Endothelial cell of hepatic sinusoid (primary cell): ENCODE measurements at regions not wholly inside any gene's neighbourhood (a gene's known extent, or its start where the extent isn't known, plus 50 kb on each side); places are given as distances from the start of the nearest gene placed in this dataset.

Experiments used
- in situ Hi-C: cut with HindIII; loops from 2 replicates; pipeline ENCODE4 v1.10.0; 2017; ENCODE audit warnings: low sequenced_read_pairs

DNA sequence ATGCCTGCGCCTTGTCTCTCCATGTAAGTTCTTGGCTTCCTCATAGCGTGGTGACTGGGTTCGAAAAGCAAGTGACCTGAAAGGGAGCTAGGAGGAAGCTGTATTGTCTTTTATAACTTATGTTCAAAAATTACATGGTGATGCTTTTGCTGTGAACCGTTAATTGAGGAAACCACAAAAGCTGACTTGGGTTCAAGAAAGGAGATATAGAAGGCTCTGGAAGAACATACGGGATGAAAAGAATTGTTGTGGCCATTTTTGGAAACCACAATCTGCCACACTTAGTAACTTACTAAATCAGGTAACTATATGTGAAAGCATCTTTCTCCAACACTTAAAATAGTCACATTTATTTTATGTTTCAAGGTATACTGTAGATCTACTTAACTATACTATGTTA lies 177.0 kb upstream of the RBMS1 start:
- in situ Hi-C loops = no loop called here

DNA sequence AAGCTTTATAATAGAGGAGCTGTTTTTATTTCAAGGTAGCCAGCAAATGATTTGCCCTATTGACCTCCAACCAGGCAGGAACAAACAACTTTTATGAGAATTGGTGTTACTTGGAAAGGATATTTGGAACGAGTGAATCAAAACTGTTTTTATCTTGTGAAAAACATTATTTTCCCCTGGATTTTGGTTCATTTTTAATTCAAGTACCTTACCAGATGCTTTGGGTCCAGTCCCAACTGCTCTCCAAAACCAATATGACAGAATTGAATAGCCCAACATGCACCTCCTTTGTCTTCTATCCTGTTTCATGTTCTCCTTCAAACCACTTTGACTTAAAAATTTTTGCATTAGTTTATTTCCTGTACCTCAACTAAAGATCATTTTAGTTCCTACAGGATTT lies 178.6 kb upstream of the RBMS1 start:
- in situ Hi-C loops = no loop called here

DNA sequence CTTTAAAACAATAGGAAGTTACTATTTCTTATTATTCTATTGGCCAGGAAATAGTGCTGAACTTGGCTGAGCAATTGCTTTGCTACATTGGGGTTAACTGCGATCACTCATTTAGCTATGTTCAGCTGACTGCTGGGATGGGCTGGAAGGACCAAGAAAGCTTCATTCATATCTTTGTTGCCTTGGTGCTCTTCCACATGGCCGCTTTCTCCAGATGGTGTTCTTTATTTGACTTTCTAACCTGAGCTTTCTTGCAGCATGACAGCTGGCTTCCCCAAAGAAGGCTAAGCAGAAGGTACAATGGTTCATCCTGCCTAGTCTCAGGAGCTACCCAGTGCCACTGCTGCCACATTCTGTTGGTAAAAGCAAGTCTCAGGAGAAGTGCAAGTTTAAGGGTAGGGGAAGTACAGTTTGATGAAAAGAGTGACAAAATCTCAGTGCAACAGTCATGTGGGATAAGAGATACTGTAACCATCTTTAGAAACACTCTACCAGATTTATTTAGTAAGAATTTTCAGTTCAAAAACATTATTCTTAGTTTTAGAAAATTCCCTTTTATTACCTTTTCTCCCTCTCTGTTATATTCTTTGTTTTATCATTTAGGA lies 180.6 kb upstream of the RBMS1 start:
- in situ Hi-C loops = no loop called here

DNA sequence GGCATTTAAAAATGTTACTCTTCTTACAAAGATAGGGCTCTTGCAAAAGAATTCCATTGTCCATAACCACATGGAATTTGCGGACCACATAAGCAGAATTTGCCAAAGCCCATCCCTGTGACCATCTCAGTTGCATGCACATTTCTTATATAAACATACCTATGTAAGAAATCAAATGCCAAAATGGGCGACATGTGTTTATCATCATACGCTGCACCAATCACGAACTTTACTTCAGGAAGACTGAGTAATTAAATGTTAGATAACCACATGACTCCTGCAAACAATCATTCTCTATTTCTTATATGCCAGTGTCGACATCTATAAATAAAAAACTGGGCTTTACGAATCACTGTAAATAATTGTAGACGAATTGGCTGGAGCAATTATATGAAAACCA lies 186.1 kb upstream of the RBMS1 start:
- in situ Hi-C loops = no loop called here

DNA sequence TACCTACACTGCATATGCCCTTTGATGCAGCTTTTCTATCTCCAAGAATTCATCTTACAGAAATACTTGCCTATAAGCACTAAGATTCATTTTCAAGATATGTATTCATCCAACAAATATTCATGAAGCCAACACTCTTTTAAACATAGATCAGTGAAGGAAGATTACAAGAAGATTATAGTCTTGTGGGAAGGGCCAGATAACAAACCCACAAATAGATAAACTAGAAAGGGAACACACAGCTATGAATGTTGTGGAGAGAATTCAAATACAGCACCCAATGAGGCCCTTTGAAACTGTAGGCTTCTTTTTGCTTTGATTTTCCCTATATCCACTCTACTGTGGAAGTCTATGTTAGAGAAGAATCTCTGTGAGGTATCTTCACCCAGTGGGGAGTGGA lies 186.7 kb upstream of the RBMS1 start:
- in situ Hi-C loops = no loop called here

DNA sequence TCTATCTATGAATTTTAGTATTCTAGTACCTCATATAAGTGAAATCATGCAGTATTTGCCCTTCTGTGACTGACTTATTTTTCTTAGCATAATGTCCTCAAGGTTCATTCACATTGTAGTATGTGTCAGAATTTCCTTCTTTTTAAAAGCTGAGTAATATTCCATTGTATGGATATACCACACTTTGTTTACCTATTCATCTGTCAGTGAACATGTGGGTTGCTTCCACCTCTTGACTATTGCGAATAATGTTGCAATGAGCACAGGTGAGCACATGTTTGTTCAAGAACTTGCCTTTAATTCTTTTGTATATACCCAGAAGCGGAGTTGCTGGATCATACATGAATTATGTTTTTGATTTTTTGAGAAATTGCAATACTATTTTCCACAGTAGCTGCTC lies 187.4 kb upstream of the RBMS1 start:
- in situ Hi-C loops = no loop called here

DNA sequence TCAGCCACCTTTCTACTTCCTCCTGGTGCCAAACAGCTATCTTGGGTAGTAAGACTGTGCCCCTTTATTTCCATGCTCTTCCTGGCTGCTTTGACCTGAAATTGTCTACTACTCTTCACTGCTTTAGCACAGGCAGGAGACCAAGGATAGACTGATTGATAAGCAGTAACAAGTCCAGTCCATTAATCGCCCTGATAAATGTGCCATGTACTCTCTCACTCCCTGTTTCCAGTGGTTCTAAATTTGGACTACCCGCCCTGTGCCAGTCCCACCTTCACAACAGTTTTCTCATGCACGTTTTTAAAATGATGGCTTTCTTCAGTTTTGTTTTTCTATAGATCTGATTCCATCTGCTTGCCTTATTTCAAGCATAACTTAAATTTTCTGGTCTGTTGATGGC lies 189.6 kb upstream of the RBMS1 start:
- in situ Hi-C loops = no loop called here

DNA sequence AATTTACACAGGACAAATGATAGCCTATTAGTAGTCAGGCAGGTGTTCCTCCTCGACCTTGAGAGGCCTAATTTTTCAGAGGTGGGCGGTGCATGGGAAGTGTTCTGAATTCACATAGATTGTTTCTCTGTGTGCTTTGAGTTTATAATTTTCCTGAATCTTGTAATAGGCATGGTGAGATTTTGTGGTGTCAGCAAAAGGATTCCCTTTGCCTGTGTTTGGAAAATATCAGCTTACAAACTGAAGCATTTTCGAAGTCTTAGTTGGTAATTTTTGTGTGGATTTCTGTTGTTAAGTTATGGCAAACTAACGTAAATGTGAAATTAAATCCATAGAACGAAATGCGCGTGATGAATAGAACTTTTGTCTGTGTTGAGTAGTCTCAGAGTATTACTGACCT lies 194.0 kb upstream of the RBMS1 start:
- in situ Hi-C loops = no loop called here

DNA sequence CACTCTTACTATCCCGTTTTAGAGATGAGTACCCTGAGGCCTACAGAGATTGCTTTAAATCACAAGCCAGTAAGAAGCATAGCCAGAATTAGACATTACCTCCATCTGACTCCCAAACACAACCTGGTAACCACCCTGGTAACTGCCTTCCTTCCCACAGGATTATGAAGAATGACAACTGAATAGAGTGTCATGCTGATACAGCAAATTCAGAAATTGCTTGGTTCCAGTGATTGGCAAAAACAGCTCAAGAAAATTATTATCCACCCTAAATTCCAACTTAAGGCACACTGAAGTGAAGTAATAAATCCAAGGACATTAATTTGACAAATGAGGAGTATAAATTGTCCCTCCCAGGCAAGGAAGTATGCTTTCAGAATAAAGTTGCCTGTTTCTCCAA lies 195.8 kb upstream of the RBMS1 start:
- in situ Hi-C loops = no loop called here

DNA sequence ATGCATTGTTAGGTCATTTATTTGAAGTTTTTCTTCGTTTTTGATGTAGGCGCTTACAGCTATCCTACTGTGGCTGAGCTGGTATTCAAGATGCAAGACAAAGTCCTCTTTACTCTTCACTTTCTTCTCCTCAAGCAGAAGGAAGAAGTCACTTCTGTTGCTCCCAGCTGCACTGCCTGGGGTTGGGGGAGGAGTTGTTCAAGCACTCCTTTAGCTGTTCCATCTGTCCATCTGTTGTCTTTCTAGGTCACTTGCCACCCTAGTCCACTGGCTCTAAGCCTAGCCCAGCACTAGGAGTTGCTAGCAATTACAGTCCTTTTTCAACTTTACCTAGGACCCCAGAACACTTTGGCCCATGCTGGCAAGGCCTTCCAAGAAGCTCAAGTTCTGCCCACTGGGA lies 200.6 kb upstream of the RBMS1 start:
- in situ Hi-C loops = no loop called here

DNA sequence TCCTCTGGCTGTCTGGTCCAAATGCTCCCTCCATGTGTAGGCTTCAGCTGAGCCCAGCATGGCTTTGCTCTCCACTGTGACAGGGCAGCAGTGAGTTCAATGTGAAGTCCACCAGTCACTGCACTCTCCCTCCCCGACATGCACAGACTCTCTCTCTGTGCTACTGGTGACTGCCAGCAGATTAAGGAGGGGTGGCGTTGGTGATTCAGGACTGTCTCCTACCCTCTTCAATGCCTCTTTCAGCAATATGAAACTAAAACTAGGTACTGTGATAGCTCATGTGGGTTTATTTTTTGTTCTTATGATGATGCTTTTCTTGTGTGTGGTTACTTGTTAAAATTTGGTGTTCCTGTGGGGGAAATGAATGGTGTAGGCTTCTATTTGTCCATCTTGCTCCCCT lies 201.0 kb upstream of the RBMS1 start:
- in situ Hi-C loops = no loop called here

DNA sequence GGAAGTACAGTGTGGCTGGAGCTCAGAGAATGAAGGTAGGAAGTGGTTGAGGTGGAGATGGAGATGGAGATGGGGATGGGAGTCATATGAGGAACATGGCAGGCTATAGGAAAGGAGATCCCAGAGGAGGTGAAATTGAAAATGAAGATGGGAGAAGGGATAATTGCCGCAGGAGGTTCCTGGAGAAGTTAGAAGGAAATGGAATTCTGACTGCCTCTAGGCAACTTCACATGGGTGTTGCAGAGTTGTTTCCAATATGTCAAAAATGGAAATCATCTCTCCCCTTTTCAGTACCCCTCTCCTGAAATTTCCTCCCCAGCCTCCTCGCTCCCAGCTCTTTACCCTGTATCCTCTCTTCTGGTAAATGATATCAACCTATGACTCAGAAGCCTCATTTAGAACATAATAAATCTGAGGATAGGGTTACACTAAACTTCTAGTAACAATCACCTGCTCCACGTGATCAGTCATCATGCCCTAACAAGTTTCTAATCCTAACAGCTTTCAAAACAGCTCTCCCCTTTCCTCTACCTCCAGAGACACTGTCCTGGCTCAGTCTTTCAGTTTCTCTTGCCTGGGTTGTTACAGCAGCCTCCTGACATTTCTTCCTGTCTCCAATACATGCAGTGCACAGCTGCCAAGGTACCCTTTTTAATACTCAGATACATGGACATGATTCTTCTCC lies 201.9 kb upstream of the RBMS1 start:
- in situ Hi-C loops = no loop called here

DNA sequence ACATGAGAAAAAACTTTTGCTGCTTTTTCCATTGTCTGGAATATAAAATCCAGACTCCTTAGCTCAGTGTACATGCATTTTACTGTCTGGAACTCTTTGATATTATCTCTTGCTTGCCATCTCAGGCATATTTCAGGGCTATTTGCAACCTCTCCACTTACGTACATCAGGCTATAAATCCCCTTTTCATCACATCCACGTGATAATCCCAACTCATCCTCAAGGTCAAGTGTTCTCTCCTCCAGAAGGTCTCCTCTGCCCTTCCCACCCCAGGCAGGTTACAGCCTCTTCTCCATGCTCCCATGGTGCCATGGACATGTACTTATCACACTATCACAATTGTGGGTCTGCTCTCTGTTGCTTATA lies 202.5 kb upstream of the RBMS1 start:
- in situ Hi-C loops = no loop called here

DNA sequence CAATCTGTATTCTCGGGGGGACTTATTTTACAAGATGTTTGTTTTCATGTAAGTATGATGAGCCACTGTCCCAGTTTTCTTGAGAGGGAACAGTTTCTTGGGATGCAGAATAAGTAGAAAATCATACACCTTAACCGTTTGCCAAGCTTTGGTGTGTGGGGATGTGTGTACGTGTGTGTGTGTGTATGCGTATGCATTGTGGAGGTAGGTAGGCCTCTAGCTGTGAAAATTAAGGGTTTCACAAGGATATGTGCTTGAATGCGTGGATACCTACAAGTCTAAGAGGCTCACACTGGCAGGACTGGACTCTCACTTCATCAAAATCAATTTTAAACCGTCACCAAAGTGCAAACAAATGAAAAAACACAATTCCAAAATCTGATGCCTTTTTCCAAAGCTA lies 204.2 kb upstream of the RBMS1 start:
- in situ Hi-C loops = no loop called here

DNA sequence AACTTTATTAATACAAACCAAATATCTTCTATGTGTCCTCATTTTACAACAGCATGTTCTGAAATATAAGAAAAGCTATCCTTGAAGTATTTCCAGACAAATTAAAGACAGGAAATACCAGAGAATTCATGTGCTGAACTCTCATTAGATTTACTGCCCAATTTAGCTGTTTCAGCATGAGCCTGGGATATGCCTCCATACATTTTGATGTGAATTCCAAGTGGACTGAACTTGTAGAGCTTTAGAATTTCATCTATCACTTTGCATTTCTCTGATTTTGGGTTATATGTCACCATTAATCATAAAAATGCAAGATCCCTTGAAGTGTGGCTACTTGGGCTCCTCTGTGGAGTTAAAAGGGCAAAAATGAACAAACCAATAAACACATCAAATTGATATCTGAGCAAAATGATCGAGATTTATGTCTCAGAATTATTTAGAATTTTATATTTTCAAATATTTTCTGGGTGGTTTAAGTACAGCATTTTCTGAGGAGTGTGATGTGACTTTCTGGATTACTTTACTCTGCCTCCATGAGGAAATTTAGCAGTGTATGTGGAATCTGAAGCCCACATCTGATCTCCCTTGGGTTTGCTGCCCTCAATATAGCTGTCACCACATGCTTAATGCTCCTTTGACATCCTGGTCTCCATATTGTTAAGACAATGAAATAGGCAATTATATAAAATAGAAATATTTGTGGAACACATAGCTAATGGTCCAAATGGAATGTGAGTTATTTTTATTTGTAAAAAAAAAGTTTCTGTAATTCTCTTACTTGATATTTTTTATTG lies 206.6 kb upstream of the RBMS1 start:
- in situ Hi-C loops = no loop called here

DNA sequence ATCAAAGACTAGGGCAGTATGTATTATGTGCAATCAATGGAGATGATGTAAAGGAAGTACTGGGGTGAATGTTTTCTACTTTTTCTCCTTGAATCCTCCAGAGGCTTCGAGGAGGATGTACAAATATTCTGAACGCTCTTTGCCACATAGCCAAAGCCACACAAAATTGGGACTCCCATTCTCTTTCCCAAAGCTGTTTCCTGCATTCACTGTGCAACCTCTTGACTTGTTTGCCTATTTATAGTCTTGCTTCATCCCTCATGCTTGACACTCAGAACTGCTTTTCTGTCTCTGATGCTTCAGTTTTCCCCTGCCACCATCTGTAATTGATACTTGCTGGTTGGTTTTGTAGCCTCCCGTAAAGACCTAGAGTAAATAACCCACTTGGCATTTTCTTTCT lies 208.2 kb upstream of the RBMS1 start:
- in situ Hi-C loops = no loop called here

DNA sequence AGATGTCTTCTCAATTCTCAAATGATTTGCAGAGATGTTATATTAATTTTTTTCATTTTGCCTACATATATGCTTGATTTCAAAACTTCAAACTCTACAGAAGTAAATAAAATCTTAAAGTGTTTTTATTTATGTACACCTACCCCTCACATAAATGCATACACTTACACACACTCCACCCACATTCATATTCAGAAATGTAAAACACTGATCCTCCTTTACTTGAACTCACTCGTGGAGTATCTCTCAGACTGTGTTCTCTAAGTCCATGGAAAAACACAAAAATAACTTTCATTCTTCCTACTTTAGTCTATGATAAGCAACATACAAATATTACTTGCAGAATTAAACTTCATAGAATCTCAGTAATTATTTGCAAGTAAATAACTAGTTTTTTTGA lies 209.1 kb upstream of the RBMS1 start:
- in situ Hi-C loops = no loop called here

DNA sequence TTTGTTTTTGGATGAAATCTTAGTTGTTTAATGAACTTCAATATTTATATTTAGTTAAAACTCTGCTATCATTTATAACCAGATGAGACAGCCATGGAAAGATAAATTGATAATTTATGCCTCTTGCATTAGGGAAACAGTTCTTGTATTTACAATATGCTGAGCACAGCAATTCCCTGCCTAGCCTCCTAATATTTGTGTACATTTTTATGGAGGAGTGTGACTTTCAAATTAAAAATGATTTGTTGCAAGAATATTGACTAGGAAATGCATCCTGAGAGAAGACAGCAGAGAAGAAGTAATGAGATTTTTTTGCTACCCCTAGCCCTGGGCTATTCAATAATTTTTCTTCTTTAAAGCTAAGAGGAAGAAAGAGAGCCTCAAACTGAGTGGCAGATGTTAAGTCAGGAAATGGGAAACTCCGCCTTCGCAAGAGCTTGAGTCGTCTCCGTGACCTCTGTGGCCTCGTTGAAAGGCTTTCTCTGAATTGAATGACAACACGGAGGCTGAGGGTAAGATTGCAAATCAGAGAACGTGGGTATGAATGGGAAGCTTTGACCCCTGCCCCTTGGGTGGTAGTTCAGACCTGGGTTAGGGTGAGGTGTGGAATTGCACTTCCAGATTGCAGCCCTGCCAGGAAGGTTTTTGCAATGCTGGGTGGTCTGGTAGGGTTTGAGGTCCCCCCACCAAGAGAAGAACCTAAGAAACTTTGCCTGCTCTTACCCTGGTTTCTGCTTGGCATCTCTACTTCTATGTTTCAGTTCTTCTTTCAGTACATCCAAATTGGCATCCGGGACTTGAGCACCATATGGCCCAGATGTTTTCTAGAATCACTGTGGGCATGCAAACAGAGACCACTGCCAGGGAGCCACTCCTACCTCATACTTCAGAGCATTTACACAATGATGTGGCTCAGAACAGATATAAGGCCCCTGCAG lies 210.3 kb upstream of the RBMS1 start:
- in situ Hi-C loops = no loop called here

DNA sequence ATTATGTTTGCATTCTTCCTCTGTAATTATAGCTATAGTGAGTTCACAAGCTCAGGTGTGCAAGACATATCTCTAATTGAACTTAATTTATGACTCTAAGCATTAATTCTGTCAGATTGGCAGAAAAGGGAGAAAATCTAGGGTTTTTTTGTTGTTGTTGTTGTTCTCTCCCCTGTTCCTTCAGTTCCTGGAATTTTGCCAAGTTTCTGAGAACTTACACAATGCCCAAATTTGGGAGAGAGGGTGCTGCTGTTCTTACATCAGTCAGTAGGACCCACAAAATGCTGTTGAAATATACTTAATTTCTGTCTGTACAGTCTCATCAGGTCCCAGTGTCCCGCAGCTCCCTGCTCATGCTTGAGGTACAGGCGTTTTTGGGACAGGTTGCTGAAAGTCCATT lies 221.8 kb upstream of the RBMS1 start:
- in situ Hi-C loops = no loop called here

DNA sequence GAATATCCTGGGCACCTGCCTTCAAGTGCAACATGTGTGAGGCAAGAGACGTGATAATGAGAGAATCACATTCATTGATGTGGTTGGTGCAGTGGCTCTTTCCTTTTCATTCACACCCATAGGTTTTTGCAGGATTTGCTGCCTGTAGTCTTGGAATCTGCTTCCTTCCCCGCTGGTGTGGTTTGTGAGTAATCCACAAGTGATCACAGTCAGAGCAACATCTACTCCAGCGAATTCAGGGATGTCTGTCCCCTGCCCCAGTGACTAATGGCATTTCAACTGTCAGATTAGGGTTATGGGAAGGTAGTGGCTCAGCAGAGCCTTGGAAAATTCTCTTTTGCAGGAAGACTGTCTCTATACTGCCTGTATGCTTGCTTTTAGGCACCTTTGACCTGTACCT lies 225.5 kb upstream of the RBMS1 start:
- in situ Hi-C loops = no loop called here

DNA sequence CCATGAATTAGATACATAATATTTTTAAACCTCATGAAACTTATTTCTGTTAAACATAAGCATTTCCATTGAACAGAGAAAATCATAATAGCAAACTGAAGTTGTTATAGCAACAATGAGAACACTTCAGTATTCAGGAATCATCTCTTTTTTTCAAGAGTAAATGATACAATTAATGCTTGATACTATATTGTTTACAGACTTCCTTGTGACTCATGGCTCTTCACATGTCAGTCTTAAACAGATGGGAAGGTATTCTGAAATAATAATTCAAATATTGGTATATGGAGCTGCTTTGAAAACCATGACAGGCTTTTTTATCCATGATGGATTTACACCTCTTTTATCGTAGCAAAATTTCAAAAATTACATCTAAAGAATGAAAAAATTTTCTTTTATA lies 226.5 kb upstream of the RBMS1 start:
- in situ Hi-C loops = no loop called here
